WERI-Rb-1 (cell line): ENCODE measurements at regions not wholly inside any gene's neighbourhood (a gene's known extent, or its start where the extent isn't known, plus 50 kb on each side); places are given as distances from the start of the nearest gene placed in this dataset.

Experiments used
- DNase-seq: peaks from one replicate; pipeline ENCODE4 v3.0.0-alpha.2; 2020
- H3K27ac ChIP-seq: fragments of 250-450 bp; sonication (Bioruptor Pico); 2 replicates; pipeline ENCODE4 v1.5.1; 2020; ENCODE audit warnings: mild to moderate bottlenecking, moderate library complexity
- H3K27me3 ChIP-seq: fragments of 250-450 bp; sonication (Bioruptor Pico); 2 replicates; pipeline ENCODE4 v1.5.1; 2021; ENCODE audit warnings: mild to moderate bottlenecking, low read depth, moderate library complexity; ENCODE audit not compliant: insufficient read depth, severe bottlenecking
- H3K36me3 ChIP-seq: fragments of 250-450 bp; sonication (Bioruptor Pico); 2 replicates; pipeline ENCODE4 v1.5.1; 2020; ENCODE audit warnings: mild to moderate bottlenecking, moderate library complexity
- H3K4me3 ChIP-seq: 2 replicates; pipeline ENCODE4 v1.5.1; 2011; ENCODE audit warnings: low read depth, mild to moderate bottlenecking, control low read depth, low read length
- H3K9me3 ChIP-seq: fragments of 250-450 bp; sonication (Bioruptor Pico); 2 replicates; pipeline ENCODE4 v1.5.1; 2021; ENCODE audit warnings: mild to moderate bottlenecking, moderate library complexity; ENCODE audit not compliant: severe bottlenecking
- TF ChIP-seq, protein P1 (sequence below): IDR thresholded peaks from 2 replicates; pipeline ENCODE4 v1.5.1; 2011; ENCODE audit warnings: low read depth, mild to moderate bottlenecking, control low read depth, inconsistent platforms, low read length

DNA sequence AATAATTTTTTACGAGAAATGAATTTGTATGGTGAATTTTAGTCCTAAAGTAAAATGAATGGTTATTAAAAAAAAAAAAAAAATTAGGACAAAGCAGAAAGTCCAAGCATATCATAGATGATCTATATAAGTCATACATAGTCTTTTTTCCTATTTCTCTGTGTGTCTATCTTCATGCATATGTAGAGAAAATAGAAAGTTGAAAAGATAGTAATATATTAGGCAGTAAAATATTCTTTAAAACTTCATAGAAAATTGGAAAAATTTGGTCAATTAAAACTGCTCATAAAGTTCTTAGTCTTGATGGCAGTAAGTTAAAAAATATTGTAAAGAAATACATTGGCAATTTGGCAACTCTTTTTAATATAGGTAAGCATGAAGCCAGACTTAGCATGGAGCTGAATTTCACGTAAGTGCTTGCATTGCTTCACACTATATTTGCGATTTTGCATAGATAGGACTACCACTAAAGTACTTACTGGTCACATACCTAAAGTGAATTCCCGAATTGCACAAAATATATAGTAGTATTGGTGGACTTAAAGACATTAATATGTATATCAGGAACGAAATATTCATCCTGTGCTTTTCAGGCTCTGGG lies 303.8 kb downstream of the IPO8 start:
- TF ChIP-seq, protein P1, sequence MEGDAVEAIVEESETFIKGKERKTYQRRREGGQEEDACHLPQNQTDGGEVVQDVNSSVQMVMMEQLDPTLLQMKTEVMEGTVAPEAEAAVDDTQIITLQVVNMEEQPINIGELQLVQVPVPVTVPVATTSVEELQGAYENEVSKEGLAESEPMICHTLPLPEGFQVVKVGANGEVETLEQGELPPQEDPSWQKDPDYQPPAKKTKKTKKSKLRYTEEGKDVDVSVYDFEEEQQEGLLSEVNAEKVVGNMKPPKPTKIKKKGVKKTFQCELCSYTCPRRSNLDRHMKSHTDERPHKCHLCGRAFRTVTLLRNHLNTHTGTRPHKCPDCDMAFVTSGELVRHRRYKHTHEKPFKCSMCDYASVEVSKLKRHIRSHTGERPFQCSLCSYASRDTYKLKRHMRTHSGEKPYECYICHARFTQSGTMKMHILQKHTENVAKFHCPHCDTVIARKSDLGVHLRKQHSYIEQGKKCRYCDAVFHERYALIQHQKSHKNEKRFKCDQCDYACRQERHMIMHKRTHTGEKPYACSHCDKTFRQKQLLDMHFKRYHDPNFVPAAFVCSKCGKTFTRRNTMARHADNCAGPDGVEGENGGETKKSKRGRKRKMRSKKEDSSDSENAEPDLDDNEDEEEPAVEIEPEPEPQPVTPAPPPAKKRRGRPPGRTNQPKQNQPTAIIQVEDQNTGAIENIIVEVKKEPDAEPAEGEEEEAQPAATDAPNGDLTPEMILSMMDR, result no peak
- no peak for DNase-seq
- Histone ChIP-seq H3K9me3 (peaks cover 8% of the 10 kb centered on the region), H3K27me3 (no peaks in the 10 kb centered on the region), H3K4me3 (no peak overlapping the region), H3K27ac (no peak overlapping the region), H3K36me3 (no peaks in the 10 kb centered on the region)

DNA sequence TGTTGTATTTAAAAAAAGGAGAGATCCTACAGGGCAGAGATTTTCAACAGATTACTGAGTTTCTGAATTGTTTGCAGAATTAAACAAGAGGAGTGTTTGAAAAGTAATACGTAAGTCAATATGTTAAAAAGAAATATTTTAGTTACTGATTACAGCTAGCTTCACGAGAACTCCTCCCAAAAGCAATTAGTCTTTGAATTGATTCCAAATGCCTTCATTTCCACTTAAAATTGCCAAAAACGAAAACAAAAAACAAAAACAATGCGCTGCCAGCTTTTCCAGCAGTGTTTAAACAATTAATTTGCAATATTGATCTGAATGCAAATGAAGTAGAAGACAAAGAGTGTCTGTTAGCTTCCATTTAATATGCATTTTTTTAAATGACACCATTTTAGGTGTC lies 310.0 kb downstream of the IPO8 start:
- no peaks in the 10 kb centered on the region for H3K9me3 ChIP-seq
- H3K36me3 ChIP-seq, result no peaks in the 10 kb centered on the region
- no peak overlapping the region for H3K27ac ChIP-seq
- no peak for DNase-seq
- H3K4me3 ChIP-seq, result no peak overlapping the region
- no peaks in the 10 kb centered on the region for H3K27me3 ChIP-seq
- TF ChIP-seq, protein P1, result no peak

DNA sequence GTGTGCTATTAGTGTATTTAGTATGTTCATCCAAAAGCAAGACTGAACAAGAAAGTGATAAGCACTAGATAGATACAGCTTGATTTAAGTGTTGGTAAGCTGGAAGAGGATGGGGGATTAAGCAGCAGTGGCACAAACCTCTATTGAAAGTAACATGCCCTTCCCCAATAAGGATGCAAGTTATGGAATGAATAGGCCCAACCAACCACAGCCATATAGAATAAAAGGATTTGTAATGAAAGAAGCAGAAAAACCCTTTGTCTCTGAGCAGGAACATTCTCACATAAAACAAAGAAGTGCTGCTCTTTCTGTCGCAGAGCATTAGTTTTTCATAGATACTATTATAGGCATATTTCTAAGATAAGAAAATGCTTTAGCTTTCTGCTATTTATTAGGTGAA lies 310.7 kb downstream of the IPO8 start:
- H3K27me3 ChIP-seq, result no peaks in the 10 kb centered on the region
- H3K4me3 ChIP-seq, result no peak overlapping the region
- DNase-seq, result no peak
- TF ChIP-seq, protein P1, result no peak
- no peak overlapping the region for H3K27ac ChIP-seq
- no peaks in the 10 kb centered on the region for H3K36me3 ChIP-seq
- no peaks in the 10 kb centered on the region for H3K9me3 ChIP-seq

DNA sequence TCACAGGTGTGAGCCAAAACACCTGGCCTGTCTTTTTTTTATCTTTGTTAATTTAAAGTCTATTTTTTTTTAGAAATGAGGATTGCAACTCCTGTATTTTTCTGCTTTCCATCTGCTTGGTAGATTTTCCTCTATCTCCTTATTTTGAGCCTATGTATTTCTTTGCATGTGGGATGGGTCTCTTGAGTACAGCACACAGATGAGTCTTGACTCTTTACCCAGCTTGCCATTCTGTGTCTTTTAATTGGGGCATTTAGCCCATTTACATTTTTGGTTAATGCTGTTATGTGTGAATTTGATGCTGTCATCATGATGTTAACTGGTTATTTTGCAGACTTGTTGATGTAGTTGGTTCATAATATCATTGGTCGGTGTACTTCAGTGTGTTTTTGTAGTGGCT lies 317.4 kb downstream of the IPO8 start:
- DNase-seq, result no peak
- H3K36me3 ChIP-seq, result no peaks in the 10 kb centered on the region
- no peak overlapping the region for H3K4me3 ChIP-seq
- TF ChIP-seq, protein P1, result no peak
- H3K9me3 ChIP-seq, result no peaks in the 10 kb centered on the region
- H3K27me3 ChIP-seq, result no peaks in the 10 kb centered on the region
- H3K27ac ChIP-seq, result no peak overlapping the region

DNA sequence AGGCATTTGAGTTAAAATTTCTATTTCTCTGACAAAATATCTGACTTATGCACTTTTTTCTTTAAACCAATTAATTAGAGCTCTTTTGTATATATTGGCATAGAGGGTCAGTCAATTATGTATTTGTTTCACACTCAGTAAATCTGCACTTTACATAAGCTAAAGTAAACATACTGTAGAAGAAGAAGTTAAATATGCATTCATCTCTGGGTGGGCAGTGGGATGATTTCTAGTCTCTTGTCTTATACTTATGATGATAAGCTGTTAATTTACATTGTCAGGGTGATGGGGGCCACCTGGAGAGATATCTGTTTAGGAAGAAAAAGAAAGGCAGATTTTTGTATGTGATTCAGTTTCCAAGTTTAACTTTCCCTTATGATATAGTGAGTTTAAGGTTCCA lies 330.8 kb downstream of the IPO8 start:
- H3K36me3 ChIP-seq, result no peaks in the 10 kb centered on the region
- no peak overlapping the region for H3K4me3 ChIP-seq
- no peaks in the 10 kb centered on the region for H3K27me3 ChIP-seq
- H3K9me3 ChIP-seq, result no peaks in the 10 kb centered on the region
- H3K27ac ChIP-seq, result no peak overlapping the region
- DNase-seq, result no peak
- TF ChIP-seq, protein P1, result no peak

DNA sequence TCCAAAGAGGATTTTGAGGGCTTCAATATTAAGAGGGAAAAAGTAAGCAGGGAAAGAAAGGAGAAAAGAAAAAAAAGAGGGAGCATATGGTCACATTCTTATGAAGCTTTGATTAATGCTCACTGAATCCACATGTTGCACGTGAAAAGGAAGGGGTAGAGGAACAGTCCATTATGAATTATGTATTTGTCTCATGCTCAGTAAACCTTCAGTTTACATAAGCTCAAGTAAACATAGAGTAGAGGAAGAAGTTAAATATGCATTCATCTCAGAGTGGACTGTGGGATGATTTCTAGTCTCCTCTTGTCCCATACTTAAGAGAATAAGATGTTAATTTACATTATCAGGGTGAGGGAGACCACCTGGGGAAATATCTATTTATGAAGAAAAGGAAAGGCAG lies 334.5 kb downstream of the IPO8 start:
- DNase-seq, result no peak
- Histone ChIP-seq H3K36me3 (no peaks in the 10 kb centered on the region), H3K27me3 (no peaks in the 10 kb centered on the region), H3K9me3 (no peaks in the 10 kb centered on the region), H3K27ac (no peak overlapping the region), H3K4me3 (no peak overlapping the region)
- TF ChIP-seq, protein P1, result no peak
